Rectal smooth muscle tissue (tissue), 1 donor: ENCODE measurements at regions not wholly inside any gene's neighbourhood (a gene's known extent, or its start where the extent isn't known, plus 50 kb on each side); places are given as distances from the start of the nearest gene placed in this dataset.

Experiments
- H3K27ac ChIP-seq: one replicate; pipeline ENCODE4 v1.7.0; 2013; ENCODE audit warnings: low read depth, low read length, inconsistent platforms
- H3K27me3 ChIP-seq: one replicate; pipeline ENCODE4 v1.7.0; 2013; ENCODE audit warnings: low read length; ENCODE audit not compliant: control insufficient read depth, insufficient read depth
- H3K36me3 ChIP-seq: one replicate; pipeline ENCODE4 v1.7.0; 2013; ENCODE audit warnings: low read length; ENCODE audit not compliant: control insufficient read depth, insufficient read depth
- H3K4me1 ChIP-seq: one replicate; pipeline ENCODE4 v1.7.0; 2013; ENCODE audit warnings: low read length; ENCODE audit not compliant: control insufficient read depth, insufficient read depth
- H3K4me3 ChIP-seq: one replicate; pipeline ENCODE4 v1.7.0; 2013; ENCODE audit warnings: low read length
- H3K9ac ChIP-seq: one replicate; pipeline ENCODE4 v1.7.0; 2013; ENCODE audit warnings: low read length

GRCh38 chr12:91967590-91967989 is 178.1 kb downstream of the BTG1 start:
- H3K9ac ChIP-seq, result no peak overlapping the region
- no peak overlapping the region for H3K27ac ChIP-seq
- no peaks in the 10 kb centered on the region for H3K4me1 ChIP-seq
- H3K36me3 ChIP-seq, result no peaks in the 10 kb centered on the region
- H3K27me3 ChIP-seq, result no peaks in the 10 kb centered on the region
- H3K4me3 ChIP-seq, result no peak overlapping the region

- no peak overlapping the region for H3K4me3 ChIP-seq
- no peak overlapping the region for H3K9ac ChIP-seq
- no peaks in the 10 kb centered on the region for H3K4me1 ChIP-seq
- no peaks in the 10 kb centered on the region for H3K27me3 ChIP-seq
- H3K36me3 ChIP-seq, result no peaks in the 10 kb centered on the region
- no peak overlapping the region for H3K27ac ChIP-seq
Observed at GRCh38 chr12:91965781-91966180, 179.9 kb downstream of the BTG1 start.

- H3K4me1 ChIP-seq, result no peaks in the 10 kb centered on the region
- H3K36me3 ChIP-seq, result no peaks in the 10 kb centered on the region
- H3K4me3 ChIP-seq, result no peak overlapping the region
- H3K27me3 ChIP-seq, result no peaks in the 10 kb centered on the region
- no peak overlapping the region for H3K9ac ChIP-seq
- no peak overlapping the region for H3K27ac ChIP-seq
Observed at GRCh38 chr12:91964501-91964900, 181.1 kb downstream of the BTG1 start.

GRCh38 chr12:91959220-91959619 is 186.4 kb downstream of the BTG1 start:
- H3K27me3 ChIP-seq, result no peaks in the 10 kb centered on the region
- H3K4me3 ChIP-seq, result no peak overlapping the region
- H3K27ac ChIP-seq, result no peak overlapping the region
- H3K9ac ChIP-seq, result no peak overlapping the region
- H3K4me1 ChIP-seq, result no peaks in the 10 kb centered on the region
- H3K36me3 ChIP-seq, result no peaks in the 10 kb centered on the region

- Histone ChIP-seq H3K36me3 (no peaks in the 10 kb centered on the region), H3K27ac (no peak overlapping the region), H3K9ac (no peak overlapping the region), H3K27me3 (no peaks in the 10 kb centered on the region), H3K4me1 (no peaks in the 10 kb centered on the region), H3K4me3 (no peak overlapping the region)
Observed at GRCh38 chr12:91958816-91959215, 186.8 kb downstream of the BTG1 start.

GRCh38 chr12:91954747-91955146 is 190.9 kb downstream of the BTG1 start:
- Histone ChIP-seq H3K27me3 (no peaks in the 10 kb centered on the region), H3K4me1 (no peaks in the 10 kb centered on the region), H3K4me3 (no peak overlapping the region), H3K27ac (no peak overlapping the region), H3K9ac (no peak overlapping the region), H3K36me3 (no peaks in the 10 kb centered on the region)

- Histone ChIP-seq H3K36me3 (no peaks in the 10 kb centered on the region), H3K9ac (no peak overlapping the region), H3K4me3 (no peak overlapping the region), H3K27ac (no peak overlapping the region), H3K27me3 (no peaks in the 10 kb centered on the region), H3K4me1 (no peaks in the 10 kb centered on the region)
Observed at GRCh38 chr12:91954326-91954725, 191.3 kb downstream of the BTG1 start.

- H3K4me1 ChIP-seq, result no peaks in the 10 kb centered on the region
- H3K4me3 ChIP-seq, result no peak overlapping the region
- no peak overlapping the region for H3K9ac ChIP-seq
- H3K36me3 ChIP-seq, result no peaks in the 10 kb centered on the region
- no peaks in the 10 kb centered on the region for H3K27me3 ChIP-seq
- no peak overlapping the region for H3K27ac ChIP-seq
Observed at GRCh38 chr12:91952916-91953315, 192.7 kb downstream of the BTG1 start.

- no peaks in the 10 kb centered on the region for H3K36me3 ChIP-seq
- no peaks in the 10 kb centered on the region for H3K27me3 ChIP-seq
- H3K27ac ChIP-seq, result no peak overlapping the region
- no peaks in the 10 kb centered on the region for H3K4me1 ChIP-seq
- no peak overlapping the region for H3K9ac ChIP-seq
- no peak overlapping the region for H3K4me3 ChIP-seq
Observed at GRCh38 chr12:91951571-91951970, 194.1 kb downstream of the BTG1 start.

- no peak overlapping the region for H3K27ac ChIP-seq
- no peaks in the 10 kb centered on the region for H3K27me3 ChIP-seq
- no peak overlapping the region for H3K4me3 ChIP-seq
- H3K9ac ChIP-seq, result no peak overlapping the region
- H3K4me1 ChIP-seq, result no peaks in the 10 kb centered on the region
- H3K36me3 ChIP-seq, result no peaks in the 10 kb centered on the region
Observed at GRCh38 chr12:91948504-91948903, 197.1 kb downstream of the BTG1 start.

- no peak overlapping the region for H3K4me3 ChIP-seq
- H3K27me3 ChIP-seq, result no peaks in the 10 kb centered on the region
- no peaks in the 10 kb centered on the region for H3K4me1 ChIP-seq
- no peak overlapping the region for H3K27ac ChIP-seq
- H3K36me3 ChIP-seq, result no peaks in the 10 kb centered on the region
- no peak overlapping the region for H3K9ac ChIP-seq
Observed at GRCh38 chr12:91947459-91947858, 198.2 kb downstream of the BTG1 start.

GRCh38 chr12:91944637-91945036 is 201.0 kb downstream of the BTG1 start:
- Histone ChIP-seq H3K27me3 (no peaks in the 10 kb centered on the region), H3K9ac (no peak overlapping the region)

GRCh38 chr12:91940826-91941570 is 204.6 kb downstream of the BTG1 start:
- H3K36me3 ChIP-seq, result no peaks in the 10 kb centered on the region
- no peak overlapping the region for H3K9ac ChIP-seq
- no peaks in the 10 kb centered on the region for H3K4me1 ChIP-seq
- H3K27me3 ChIP-seq, result no peaks in the 10 kb centered on the region
- H3K4me3 ChIP-seq, result no peak overlapping the region
- H3K27ac ChIP-seq, result no peak overlapping the region

More at GRCh38 chr12:91944637-91945036, 201.0 kb downstream of the BTG1 start:
- no peaks in the 10 kb centered on the region for H3K36me3 ChIP-seq
- no peaks in the 10 kb centered on the region for H3K4me1 ChIP-seq
- no peak overlapping the region for H3K27ac ChIP-seq
- H3K4me3 ChIP-seq, result no peak overlapping the region
